ENCODE measurements at regions not wholly inside any gene's neighbourhood (a gene's known extent, or its start where the extent isn't known, plus 50 kb on each side); places are given as distances from the start of the nearest gene placed in this dataset.
"Not testable (repeated sequence)": the region's sequence is repeated elsewhere in the genome, so short reads cannot be mapped to it uniquely, and the experiment has no call there.

- ATAC-seq: no peak
- no peak for DNase-seq
Observed at GRCh38 chr6:86070151-86070550, 427.5 kb upstream of the SYNCRIP start.

- not testable (repeated sequence) for DNase-seq, ATAC-seq
Observed at GRCh38 chr6:86065002-86065401, 422.3 kb upstream of the SYNCRIP start.

GRCh38 chr6:86057293-86057980, 414.8 kb upstream of the SYNCRIP start:
- DNase-seq, ATAC-seq: not testable (repeated sequence)

- no peak for ATAC-seq
- DNase-seq: no peak
Observed at GRCh38 chr6:86045038-86045437, 402.4 kb upstream of the SYNCRIP start.

GRCh38 chr6:86042214-86042613, 399.5 kb upstream of the SYNCRIP start:
- ATAC-seq (no peak), DNase-seq (no peak)

- DNase-seq (no peak), ATAC-seq (no peak)
Observed at GRCh38 chr6:86031713-86032112, 389.0 kb upstream of the SYNCRIP start.

GRCh38 chr6:86030875-86031274, 388.2 kb upstream of the SYNCRIP start:
- ATAC-seq (no peak), DNase-seq (no peak)

GRCh38 chr6:86028776-86029175, 386.1 kb upstream of the SYNCRIP start:
- DNase-seq (no peak), ATAC-seq (no peak)

DNA sequence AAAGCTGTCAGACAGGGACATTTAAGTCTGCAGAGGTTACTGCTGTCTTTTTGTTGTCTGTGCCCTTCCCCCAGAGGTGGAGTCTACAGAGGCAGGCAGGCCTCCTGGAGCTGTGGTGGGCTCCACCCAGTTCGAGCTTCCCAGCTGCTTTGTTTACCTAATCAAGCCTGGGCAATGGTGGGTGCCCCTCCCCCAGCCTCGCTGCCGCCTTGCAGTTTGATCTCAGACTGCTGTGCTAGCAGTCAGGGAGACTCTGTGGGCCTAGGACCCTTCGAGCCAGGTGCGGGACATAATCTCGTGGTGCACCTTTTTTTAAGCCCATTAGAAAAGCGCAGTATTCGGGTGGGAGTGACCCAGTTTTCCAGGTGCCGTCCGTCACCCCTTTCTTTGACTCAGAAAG, 384.2 kb upstream of the SYNCRIP start:
- not testable (repeated sequence) for ATAC-seq, DNase-seq

- peak; percentile 63 for ATAC-seq
- no peak for DNase-seq
Observed at GRCh38 chr6:86017236-86017635, 374.6 kb upstream of the SYNCRIP start.

GRCh38 chr6:86016567-86016966, 373.9 kb upstream of the SYNCRIP start:
- ATAC-seq: no peak
- no peak for DNase-seq

GRCh38 chr6:86016077-86016476, 373.4 kb upstream of the SYNCRIP start:
- ATAC-seq (no peak), DNase-seq (no peak)

DNA sequence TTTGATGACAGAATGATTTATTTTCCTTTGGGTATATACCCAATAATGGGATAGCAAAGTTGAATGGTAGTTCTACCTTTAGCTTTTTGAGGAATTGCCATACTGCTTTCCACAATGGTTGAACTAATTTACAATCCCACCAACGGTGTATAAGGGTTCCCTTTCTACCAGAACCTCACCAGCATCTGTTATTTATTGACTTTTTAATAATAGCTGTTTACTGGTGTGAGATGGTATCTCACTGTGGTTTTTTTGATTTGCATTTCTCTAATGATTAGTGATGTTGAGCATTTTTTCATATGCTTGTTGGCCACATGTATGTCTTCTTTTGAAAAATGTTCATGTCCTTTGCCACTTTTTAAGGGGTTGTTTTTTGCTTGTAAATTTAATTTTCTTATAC, 370.3 kb upstream of the SYNCRIP start:
- ATAC-seq, DNase-seq: not testable (repeated sequence)

- ATAC-seq (no peak), DNase-seq (no peak)
Observed at GRCh38 chr6:86010915-86011786, 368.5 kb upstream of the SYNCRIP start.

- no peak for DNase-seq
- no peak for ATAC-seq
Observed at GRCh38 chr6:85997206-85997605, 354.5 kb upstream of the SYNCRIP start.

- ATAC-seq: no peak
Observed at GRCh38 chr6:85996034-85996375, 353.3 kb upstream of the SYNCRIP start.

GRCh38 chr6:85995339-85996033, 352.8 kb upstream of the SYNCRIP start:
- no peak for ATAC-seq
- no peak for DNase-seq

More at GRCh38 chr6:85996034-85996375, 353.3 kb upstream of the SYNCRIP start:
- no peak for DNase-seq

GRCh38 chr6:85986681-85987080, 344.0 kb upstream of the SYNCRIP start:
- DNase-seq: no peak
- no peak for ATAC-seq

GRCh38 chr6:85983032-85983659, 340.5 kb upstream of the SYNCRIP start:
- no peak for ATAC-seq

DNA sequence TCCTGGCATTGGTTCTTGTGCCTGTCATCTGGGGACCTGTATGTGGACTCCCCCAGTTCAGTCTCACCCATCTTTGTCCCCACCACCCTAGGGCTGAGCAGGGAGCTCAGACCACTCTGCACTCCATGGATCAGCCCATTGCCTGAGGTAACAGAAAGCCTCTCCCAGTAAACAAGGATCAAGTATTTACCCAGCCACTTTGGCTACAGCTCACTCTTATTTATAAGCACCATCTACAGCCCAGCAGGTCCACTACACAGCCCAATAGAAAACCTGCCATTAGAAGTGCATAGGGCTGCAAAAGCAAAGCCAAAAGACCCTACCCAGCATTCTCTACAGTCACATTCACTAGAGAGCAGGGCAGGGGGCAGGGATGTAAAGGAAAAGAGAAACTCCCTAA, 335.0 kb upstream of the SYNCRIP start:
- DNase-seq (no peak), ATAC-seq (no peak)

More at GRCh38 chr6:85983032-85983659, 340.5 kb upstream of the SYNCRIP start:
- DNase-seq: no peak

DNA sequence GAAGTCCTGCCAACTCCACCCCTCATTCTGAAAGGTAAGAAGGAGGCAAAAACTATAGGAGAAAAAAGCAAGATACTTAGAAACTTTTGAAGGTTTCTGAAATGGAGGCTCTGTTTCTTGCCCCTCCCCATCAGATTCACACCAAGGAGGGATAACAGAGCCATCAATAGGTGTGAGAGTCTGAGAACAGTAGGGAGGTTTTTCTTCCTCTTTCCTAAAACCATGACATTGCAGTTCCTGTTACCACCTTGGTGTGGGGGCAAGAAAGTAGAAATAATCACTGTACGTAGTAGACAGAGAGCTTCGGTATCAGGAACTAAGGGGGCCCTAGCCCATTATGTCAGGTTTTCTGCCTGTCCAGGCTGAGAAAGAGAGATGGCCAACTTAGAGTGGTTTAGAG, 333.3 kb upstream of the SYNCRIP start:
- ATAC-seq: no peak

DNA sequence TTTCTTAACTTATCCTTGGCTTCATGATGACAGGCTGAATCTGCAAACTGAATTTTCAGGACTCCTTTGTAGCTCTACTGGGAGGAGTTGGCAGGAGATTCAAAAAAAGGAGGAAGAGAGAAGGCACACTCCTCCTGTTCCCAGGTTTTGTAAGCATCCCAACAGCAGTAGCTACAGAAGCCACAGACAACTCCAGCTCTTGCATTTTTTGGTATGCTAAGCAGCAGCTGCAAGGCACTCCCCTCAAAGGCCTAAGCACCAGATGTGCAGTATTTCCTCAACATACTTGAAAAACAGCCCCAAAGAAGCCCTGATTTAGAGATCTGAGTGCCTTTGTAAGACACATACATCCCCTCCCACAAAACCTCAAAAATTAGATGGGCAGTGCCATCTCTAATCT, 328.6 kb upstream of the SYNCRIP start:
- no peak for DNase-seq
- no peak for ATAC-seq

More for the DNA sequence above, 333.3 kb upstream of the SYNCRIP start:
- no peak for DNase-seq
